ENCODE measurements at regions not wholly inside any gene's neighbourhood (a gene's known extent, or its start where the extent isn't known, plus 50 kb on each side); places are given as distances from the start of the nearest gene placed in this dataset.
A peak's percentile ranks its signal among the peaks of the same experiment; 100 is the strongest.

DNA sequence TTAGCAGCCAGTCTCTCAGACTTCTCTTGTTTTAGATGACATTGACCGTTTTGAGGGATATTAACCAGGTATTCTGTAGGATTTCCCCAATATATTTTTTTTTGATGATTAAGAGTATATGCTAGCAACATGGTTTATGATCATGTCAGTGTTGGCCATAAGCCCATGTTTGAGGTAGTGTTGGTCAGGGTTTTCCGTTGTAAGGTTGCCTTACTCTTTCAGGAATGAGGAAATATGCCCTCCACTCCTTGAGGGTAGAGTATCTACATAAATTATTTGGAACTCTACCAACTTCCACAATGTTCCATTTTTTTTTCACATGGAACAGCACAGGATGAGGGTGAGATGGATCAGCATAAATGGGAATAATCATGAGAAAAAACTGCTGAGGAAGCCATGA lies 188.4 kb upstream of the PRDM9 start:
- CTCF ChIA-PET, result no interaction called here
- Histone ChIP-seq H3K4me1 (ENCODE audit: insufficient read depth, low read length, poor library complexity, severe bottlenecking) (peaks cover 5% of the 10 kb centered on the region), H3K27ac (ENCODE audit: low read depth, low read length, poor library complexity, severe bottlenecking) (no peak overlapping the region), H3K36me3 (ENCODE audit: insufficient read depth, low read length, poor library complexity, severe bottlenecking) (no peaks in the 10 kb centered on the region), H3K9me3 (ENCODE audit: low read depth, low read length, poor library complexity, severe bottlenecking) (no peaks in the 10 kb centered on the region), H3K27me3 (replicated peaks; ENCODE audit: insufficient read depth, low read depth, low read length, poor library complexity) (no peaks in the 10 kb centered on the region), H3K4me3 (ENCODE audit: low read depth, low read length, poor library complexity, severe bottlenecking) (no peak overlapping the region)
- POLR2A ChIA-PET (ENCODE audit: low non-redundant PET), result no interaction called here
- no peak for DNase-seq (ENCODE audit: low spot score)
- intact Hi-C loops (cut with micrococcal nuclease; ENCODE audit: unreplicated experiment), result no loop called here
- no TSS peak for BruUV-seq (replicated peaks)
- TF ChIP-seq EZH2 (IDR thresholded peaks at IDR 0.05; ENCODE audit: borderline replicate concordance, low read depth, low read length, poor library complexity, severe bottlenecking), result no peak
- TF ChIP-seq, protein P1, sequence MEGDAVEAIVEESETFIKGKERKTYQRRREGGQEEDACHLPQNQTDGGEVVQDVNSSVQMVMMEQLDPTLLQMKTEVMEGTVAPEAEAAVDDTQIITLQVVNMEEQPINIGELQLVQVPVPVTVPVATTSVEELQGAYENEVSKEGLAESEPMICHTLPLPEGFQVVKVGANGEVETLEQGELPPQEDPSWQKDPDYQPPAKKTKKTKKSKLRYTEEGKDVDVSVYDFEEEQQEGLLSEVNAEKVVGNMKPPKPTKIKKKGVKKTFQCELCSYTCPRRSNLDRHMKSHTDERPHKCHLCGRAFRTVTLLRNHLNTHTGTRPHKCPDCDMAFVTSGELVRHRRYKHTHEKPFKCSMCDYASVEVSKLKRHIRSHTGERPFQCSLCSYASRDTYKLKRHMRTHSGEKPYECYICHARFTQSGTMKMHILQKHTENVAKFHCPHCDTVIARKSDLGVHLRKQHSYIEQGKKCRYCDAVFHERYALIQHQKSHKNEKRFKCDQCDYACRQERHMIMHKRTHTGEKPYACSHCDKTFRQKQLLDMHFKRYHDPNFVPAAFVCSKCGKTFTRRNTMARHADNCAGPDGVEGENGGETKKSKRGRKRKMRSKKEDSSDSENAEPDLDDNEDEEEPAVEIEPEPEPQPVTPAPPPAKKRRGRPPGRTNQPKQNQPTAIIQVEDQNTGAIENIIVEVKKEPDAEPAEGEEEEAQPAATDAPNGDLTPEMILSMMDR (conservative IDR thresholded peaks at IDR 0.05; ENCODE audit: low read depth, low read length), result no peak

DNA sequence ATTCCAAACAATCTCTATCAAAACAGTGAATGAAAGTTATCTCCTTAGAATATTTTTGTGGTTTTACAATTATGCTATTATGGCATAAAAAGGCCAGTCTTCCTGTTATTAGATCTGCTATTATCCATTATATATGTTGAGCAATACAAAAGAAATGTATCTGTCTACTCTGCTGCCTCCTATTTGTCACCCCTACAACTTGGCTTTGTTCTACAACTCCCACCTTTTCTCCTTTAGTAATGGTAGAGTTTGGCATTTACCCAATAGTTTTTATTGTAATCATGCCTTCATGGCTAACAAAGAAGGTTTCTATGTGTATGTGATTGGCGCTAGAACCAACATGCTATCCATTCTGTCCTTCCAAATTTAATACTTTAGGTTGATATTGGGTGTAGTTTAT lies 189.2 kb upstream of the PRDM9 start:
- Histone ChIP-seq H3K36me3 (ENCODE audit: insufficient read depth, low read length, poor library complexity, severe bottlenecking) (no peaks in the 10 kb centered on the region), H3K27me3 (replicated peaks; ENCODE audit: insufficient read depth, low read depth, low read length, poor library complexity) (no peaks in the 10 kb centered on the region), H3K4me3 (ENCODE audit: low read depth, low read length, poor library complexity, severe bottlenecking) (no peak overlapping the region), H3K27ac (ENCODE audit: low read depth, low read length, poor library complexity, severe bottlenecking) (no peak overlapping the region), H3K9me3 (ENCODE audit: low read depth, low read length, poor library complexity, severe bottlenecking) (no peaks in the 10 kb centered on the region), H3K4me1 (ENCODE audit: insufficient read depth, low read length, poor library complexity, severe bottlenecking) (peaks cover 5% of the 10 kb centered on the region)
- DNase-seq (ENCODE audit: low spot score), result no peak
- TF ChIP-seq, protein P1 (conservative IDR thresholded peaks at IDR 0.05; ENCODE audit: low read depth, low read length), result no peak
- TF ChIP-seq EZH2 (IDR thresholded peaks at IDR 0.05; ENCODE audit: borderline replicate concordance, low read depth, low read length, poor library complexity, severe bottlenecking), result no peak
- intact Hi-C loops (cut with micrococcal nuclease; ENCODE audit: unreplicated experiment), result no loop called here
- BruUV-seq (replicated peaks), result no TSS peak
- ChIA-PET POLR2A (ENCODE audit: low non-redundant PET) (no interaction called here), CTCF (no interaction called here)

GRCh38 chr5:23316060-23316591 lies 191.3 kb upstream of the PRDM9 start:
- ChIA-PET CTCF (no interaction called here), POLR2A (ENCODE audit: low non-redundant PET) (no interaction called here)
- intact Hi-C loops (cut with micrococcal nuclease; ENCODE audit: unreplicated experiment), result no loop called here
- TF ChIP-seq, protein P1 (conservative IDR thresholded peaks at IDR 0.05; ENCODE audit: low read depth, low read length), result no peak
- TF ChIP-seq EZH2 (IDR thresholded peaks at IDR 0.05; ENCODE audit: borderline replicate concordance, low read depth, low read length, poor library complexity, severe bottlenecking), result no peak
- no TSS peak for BruUV-seq (replicated peaks)
- DNase-seq (ENCODE audit: low spot score), result peak; percentile 48
- Histone ChIP-seq H3K27me3 (replicated peaks; ENCODE audit: insufficient read depth, low read depth, low read length, poor library complexity) (no peaks in the 10 kb centered on the region), H3K4me1 (ENCODE audit: insufficient read depth, low read length, poor library complexity, severe bottlenecking) (peaks cover 5% of the 10 kb centered on the region), H3K9me3 (ENCODE audit: low read depth, low read length, poor library complexity, severe bottlenecking) (no peaks in the 10 kb centered on the region), H3K27ac (ENCODE audit: low read depth, low read length, poor library complexity, severe bottlenecking) (no peak overlapping the region), H3K36me3 (ENCODE audit: insufficient read depth, low read length, poor library complexity, severe bottlenecking) (no peaks in the 10 kb centered on the region), H3K4me3 (ENCODE audit: low read depth, low read length, poor library complexity, severe bottlenecking) (no peak overlapping the region)
